ENCODE measurements at regions not wholly inside any gene's neighbourhood (a gene's known extent, or its start where the extent isn't known, plus 50 kb on each side); places are given as distances from the start of the nearest gene placed in this dataset.

DNA sequence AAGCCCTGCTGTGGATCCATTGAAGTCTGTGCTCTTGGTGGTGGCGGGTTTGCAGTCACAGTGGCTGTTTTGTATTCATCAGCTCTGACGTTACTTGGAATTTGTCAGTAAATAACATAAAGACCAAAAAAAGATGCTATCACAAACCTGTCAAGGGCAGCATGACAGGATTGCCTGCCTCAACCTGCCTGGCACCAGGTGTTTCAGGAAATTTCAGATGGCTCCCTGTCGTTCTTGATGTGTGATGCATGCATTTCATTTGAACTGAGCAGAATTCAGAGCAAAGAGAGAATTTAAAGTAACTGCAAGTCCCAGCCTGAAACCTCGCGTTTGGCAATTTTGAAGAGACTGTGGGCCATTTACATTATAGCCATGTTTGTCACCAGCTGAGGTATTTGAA lies 50.3 kb upstream of the EPC2 start:
- intact Hi-C loops (cut with micrococcal nuclease) = no loop called here
- Mint-ChIP-seq H3K4me1 (ENCODE audit: low read depth) (no peaks in the 10 kb centered on the region), H3K9me3 (no peaks in the 10 kb centered on the region), H3K4me3 (no peak overlapping the region), H3K36me3 (no peaks in the 10 kb centered on the region), H3K27ac (no peak overlapping the region), H3K27me3 (peaks cover 5% of the 10 kb centered on the region)
- no peak for DNase-seq
- ChIA-PET POLR2A (no interaction called here), CTCF (no interaction called here)

Data from activated CD4-positive, alpha-beta memory T cell treated with anti-CD3 and anti-CD28 coated beads for 36 hours (primary cell).